HCT116 (cell line): ENCODE measurements at regions not wholly inside any gene's neighbourhood (a gene's known extent, or its start where the extent isn't known, plus 50 kb on each side); places are given as distances from the start of the nearest gene placed in this dataset.

Experiments used
- ATAC-seq: fragments of 200-7000 bp; cut with Tn5 transposase; 2 replicates; pipeline ENCODE4 v1.9.1; 2020; ENCODE audit warnings: mild to moderate bottlenecking, moderate library complexity
- BruUV-seq: library from RNA; stranded (reverse); fragments of 400-500 nt; replicated peaks from 2 replicates; lab custom pipeline; 2021; lab: Mats Ljungman, UMichigan
- CTCF ChIA-PET: fragments of 300-600 bp; sonication (Branson Sonifier 250); formaldehyde crosslinking; loops from one replicate; lab custom pipeline; 2021; ENCODE audit warnings: antibody characterized with exemption; lab: Charles Lee
- POLR2A ChIA-PET: fragments of 300-600, 350-600 bp; sonication (Branson Sonifier 250); formaldehyde crosslinking; loops from one replicate; lab custom pipeline; 2021; ENCODE audit warnings: antibody characterized with exemption; lab: Charles Lee
- RAD21 ChIA-PET, 2 experiments: fragments of 300-600 bp; sonication (Branson Sonifier 250); formaldehyde crosslinking; loops; one replicate each; lab custom pipeline; 2023; ENCODE audit warnings: low total read pairs in 2 of 2; ENCODE audit not compliant: uncharacterized antibody in 2 of 2, unreplicated experiment in 2 of 2, low non-redundant PET in 1 of 2; lab: Charles Lee
- DNase-seq: peaks from one replicate; pipeline ENCODE4 v3.0.0-alpha.2; 2010; ENCODE audit warnings: low read depth, low spot score
- H2AFZ ChIP-seq: fragments of 200-600 bp; shearing (Covaris generic), sonication (generic); 2 replicates; pipeline ENCODE4 v1.6.1; 2017; ENCODE audit warnings: low read depth, mixed run types, mixed read lengths, antibody characterized with exemption, low read length; ENCODE audit not compliant: poor library complexity, severe bottlenecking
- H3K27ac ChIP-seq: 2 replicates; pipeline ENCODE4 v1.5.1; 2012; ENCODE audit warnings: low read depth, low read length
- H3K27me3 ChIP-seq: fragments of 200-600 bp; sonication (generic); 2 replicates; pipeline ENCODE4 v1.6.1; 2016; ENCODE audit warnings: mixed run types, low read length, mixed read lengths; ENCODE audit not compliant: insufficient read depth
- H3K36me3 ChIP-seq, 2 experiments: fragments of 200-500 bp in 1 of 2; fragments of 200-600 bp in 1 of 2; sonication (Bioruptor generic) in 1 of 2; sonication (generic) in 1 of 2; 2 replicates each; pipeline versions ENCODE4 v1.5.1 to v1.6.1; 2014 to 2016; ENCODE audit warnings: low read length in 2 of 2, inconsistent platforms in 1 of 2, mixed read lengths in 1 of 2, mixed run types in 1 of 2; ENCODE audit not compliant: insufficient read depth in 2 of 2, control insufficient read depth in 1 of 2
- H3K4me1 ChIP-seq, 2 experiments: fragments of 200-600 bp in 1 of 2; sonication (generic) in 1 of 2; 2 replicates each; pipeline versions ENCODE4 v1.5.1 to v1.6.1; 2012 to 2017; ENCODE audit warnings: low read length in 2 of 2, inconsistent platforms in 1 of 2, mild to moderate bottlenecking in 1 of 2, mixed read lengths in 1 of 2, mixed run types in 1 of 2, moderate library complexity in 1 of 2; ENCODE audit not compliant: insufficient read depth in 2 of 2, control insufficient read depth in 1 of 2
- H3K4me2 ChIP-seq: fragments of 200-600 bp; sonication (generic); 2 replicates; pipeline ENCODE4 v1.6.1; 2017; ENCODE audit warnings: mixed run types, low read length, mixed read lengths
- H3K4me3 ChIP-seq, 2 experiments: fragments of 200-600 bp in 1 of 2; sonication (generic) in 1 of 2; replicated peaks in 1 of 2; 2 replicates each; pipeline ENCODE4 v1.5.1; 2011 to 2016; ENCODE audit warnings: low read length in 2 of 2, control low read depth in 1 of 2, low read depth in 1 of 2, mild to moderate bottlenecking in 1 of 2, mixed read lengths in 1 of 2, mixed run types in 1 of 2
- H3K79me2 ChIP-seq: fragments of 200-600 bp; sonication (generic); 2 replicates; pipeline ENCODE4 v1.6.1; 2017; ENCODE audit warnings: mild to moderate bottlenecking, mixed run types, low read length, moderate library complexity, mixed read lengths; ENCODE audit not compliant: insufficient read depth
- H3K9ac ChIP-seq: fragments of 200-600 bp; sonication (generic); 2 replicates; pipeline ENCODE4 v1.6.1; 2016; ENCODE audit warnings: low read length, mixed read lengths
- H3K9me2 ChIP-seq: fragments of 200-600 bp; sonication (generic), shearing (Covaris generic); 2 replicates; pipeline ENCODE4 v1.6.1; 2017; ENCODE audit warnings: mixed run types, mild to moderate bottlenecking, moderate library complexity; ENCODE audit not compliant: insufficient read depth
- H3K9me3 ChIP-seq, 2 experiments: fragments of 200-500 bp in 1 of 2; fragments of 200-600 bp in 1 of 2; sonication (Bioruptor generic) in 1 of 2; sonication (generic) in 1 of 2; 2 replicates each; pipeline ENCODE4 v1.6.1; 2014 to 2017; ENCODE audit warnings: low read length in 2 of 2, mixed read lengths in 2 of 2, inconsistent platforms in 1 of 2, low read depth in 1 of 2, mild to moderate bottlenecking in 1 of 2, mixed run types in 1 of 2, moderate library complexity in 1 of 2; ENCODE audit not compliant: control insufficient read depth in 1 of 2, insufficient read depth in 1 of 2
- H4K20me1 ChIP-seq: fragments of 200-600 bp; sonication (generic), shearing (Covaris generic); 2 replicates; pipeline ENCODE4 v1.6.1; 2017; ENCODE audit warnings: mixed run types, mild to moderate bottlenecking, moderate library complexity; ENCODE audit not compliant: insufficient read depth
- CEBPB ChIP-seq: IDR thresholded peaks from 2 replicates; pipeline ENCODE4 v1.6.1; 2012; ENCODE audit warnings: low read depth
- CTCF ChIP-seq, 3 experiments: fragments of 200-600 bp in 1 of 3; sonication (generic) in 1 of 3; IDR thresholded peaks in 2 of 3; conservative IDR thresholded peaks in 1 of 3; 2 replicates each; pipeline ENCODE4 v1.5.1; 2012 to 2017; ENCODE audit warnings: low read depth in 2 of 3, low read length in 2 of 3, antibody characterized with exemption in 1 of 3, borderline replicate concordance in 1 of 3, control low read depth in 1 of 3, mild to moderate bottlenecking in 1 of 3, mixed read lengths in 1 of 3, mixed run types in 1 of 3, moderate library complexity in 1 of 3; ENCODE audit not compliant: insufficient read depth in 1 of 3
- ELF1 ChIP-seq: IDR thresholded peaks from 2 replicates; pipeline ENCODE4 v1.6.1; 2012; ENCODE audit warnings: low read depth, borderline replicate concordance
- JUND ChIP-seq: IDR thresholded peaks from 2 replicates; pipeline ENCODE4 v1.6.1; 2012
- POLR2AphosphoS5 ChIP-seq: IDR thresholded peaks from 2 replicates; pipeline ENCODE4 v1.6.1; 2011; ENCODE audit warnings: mild to moderate bottlenecking, low read depth, low read length, moderate library complexity
- RAD21 ChIP-seq: IDR thresholded peaks from 2 replicates; pipeline ENCODE4 v1.6.1; 2012; ENCODE audit warnings: low read depth, mild to moderate bottlenecking
- REST ChIP-seq: IDR thresholded peaks from 2 replicates; pipeline ENCODE4 v1.6.1; 2012; ENCODE audit warnings: low read depth
- SP1 ChIP-seq: IDR thresholded peaks from 2 replicates; pipeline ENCODE4 v1.6.1; 2012; ENCODE audit warnings: low read depth
- SRF ChIP-seq: IDR thresholded peaks from 2 replicates; pipeline ENCODE4 v1.6.1; 2012; ENCODE audit warnings: low read depth
- TCF7L2 ChIP-seq: IDR thresholded peaks from 2 replicates; pipeline ENCODE4 v1.7.0; 2011; ENCODE audit warnings: borderline replicate concordance, inconsistent platforms; ENCODE audit not compliant: insufficient read depth, insufficient read length; ENCODE audit errors: extremely low read depth
- ZNF274 ChIP-seq: fragments of 200-500 bp; sonication (Bioruptor generic); IDR thresholded peaks from 2 replicates; pipeline ENCODE4 v1.6.1; 2014; ENCODE audit warnings: mild to moderate bottlenecking, low read depth, low read length, inconsistent platforms
- intact Hi-C: fragments of 100-400 bp; cut with micrococcal nuclease; formaldehyde crosslinking; loops from 2 replicates; pipeline ENCODE4 v1.10.0; 2022
- TF ChIP-seq, protein P1 (sequence below): IDR thresholded peaks from 2 replicates; pipeline ENCODE4 v1.6.1; 2012
- TF ChIP-seq, protein P2 (sequence below): IDR thresholded peaks from 2 replicates; pipeline ENCODE4 v1.6.1; 2011; ENCODE audit warnings: mild to moderate bottlenecking, low read length, moderate library complexity; ENCODE audit not compliant: insufficient replicate concordance; ENCODE audit errors: extremely low read depth

- no peak overlapping the region for H3K9ac ChIP-seq
- POLR2A ChIA-PET: no interaction called here
- intact Hi-C loops: no loop called here
- H3K9me2 ChIP-seq: no peaks in the 10 kb centered on the region
- no peaks in the 10 kb centered on the region for H4K20me1 ChIP-seq
- RAD21 ChIA-PET: no interaction called here
- no peaks in the 10 kb centered on the region for H3K9me3 ChIP-seq
- H3K27ac ChIP-seq: no peak overlapping the region
- no peak overlapping the region for H2AFZ ChIP-seq
- no peaks in the 10 kb centered on the region for H3K27me3 ChIP-seq
- DNase-seq (no peak), ATAC-seq (no peak)
- BruUV-seq: no TSS peak
- no peak overlapping the region for H3K4me2 ChIP-seq
- CTCF ChIA-PET: no interaction called here
- no peak overlapping the region for H3K4me3 ChIP-seq
- H3K36me3 ChIP-seq: no peaks in the 10 kb centered on the region
- H3K4me1 ChIP-seq: no peaks in the 10 kb centered on the region
- H3K79me2 ChIP-seq: no peaks in the 10 kb centered on the region
- no peak for TF ChIP-seq REST
- no peak for TF ChIP-seq ZNF274
- TF ChIP-seq TCF7L2: no peak
- TF ChIP-seq ELF1: no peak
- TF ChIP-seq SRF: no peak
These were observed 312.0 kb upstream of the ETAA1 start for GRCh38 chr2:67085146-67085545.

- BruUV-seq: no TSS peak
- ChIA-PET RAD21 (no interaction called here), CTCF (no interaction called here)
- TF ChIP-seq RAD21 (no peak), ZNF274 (no peak), CEBPB (no peak), POLR2AphosphoS5 (no peak), SP1 (no peak), JUND (no peak), CTCF (IDR thresholded peaks at IDR 0.05 in 2 of 3, conservative IDR thresholded peaks at IDR 0.05 in 1 of 3; ENCODE audit: borderline replicate concordance in 1 of 3, insufficient read depth in 1 of 3, low read depth in 2 of 3, low read length in 2 of 3) (no peak), TCF7L2 (no peak)
- TF ChIP-seq, protein P1, sequence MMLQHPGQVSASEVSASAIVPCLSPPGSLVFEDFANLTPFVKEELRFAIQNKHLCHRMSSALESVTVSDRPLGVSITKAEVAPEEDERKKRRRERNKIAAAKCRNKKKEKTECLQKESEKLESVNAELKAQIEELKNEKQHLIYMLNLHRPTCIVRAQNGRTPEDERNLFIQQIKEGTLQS: no peak
- TF ChIP-seq, protein P2, sequence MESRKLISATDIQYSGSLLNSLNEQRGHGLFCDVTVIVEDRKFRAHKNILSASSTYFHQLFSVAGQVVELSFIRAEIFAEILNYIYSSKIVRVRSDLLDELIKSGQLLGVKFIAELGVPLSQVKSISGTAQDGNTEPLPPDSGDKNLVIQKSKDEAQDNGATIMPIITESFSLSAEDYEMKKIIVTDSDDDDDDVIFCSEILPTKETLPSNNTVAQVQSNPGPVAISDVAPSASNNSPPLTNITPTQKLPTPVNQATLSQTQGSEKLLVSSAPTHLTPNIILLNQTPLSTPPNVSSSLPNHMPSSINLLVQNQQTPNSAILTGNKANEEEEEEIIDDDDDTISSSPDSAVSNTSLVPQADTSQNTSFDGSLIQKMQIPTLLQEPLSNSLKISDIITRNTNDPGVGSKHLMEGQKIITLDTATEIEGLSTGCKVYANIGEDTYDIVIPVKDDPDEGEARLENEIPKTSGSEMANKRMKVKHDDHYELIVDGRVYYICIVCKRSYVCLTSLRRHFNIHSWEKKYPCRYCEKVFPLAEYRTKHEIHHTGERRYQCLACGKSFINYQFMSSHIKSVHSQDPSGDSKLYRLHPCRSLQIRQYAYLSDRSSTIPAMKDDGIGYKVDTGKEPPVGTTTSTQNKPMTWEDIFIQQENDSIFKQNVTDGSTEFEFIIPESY: no peak
These were observed 305.5 kb upstream of the ETAA1 start for GRCh38 chr2:67091681-67092080.

More at GRCh38 chr2:67091681-67092080, 305.5 kb upstream of the ETAA1 start:
- H3K9me3 ChIP-seq: no peaks in the 10 kb centered on the region
- H3K79me2 ChIP-seq: no peaks in the 10 kb centered on the region
- H2AFZ ChIP-seq: no peak overlapping the region
- no peaks in the 10 kb centered on the region for H4K20me1 ChIP-seq
- H3K9ac ChIP-seq: no peak overlapping the region
- H3K4me1 ChIP-seq: no peaks in the 10 kb centered on the region
- H3K27me3 ChIP-seq: no peaks in the 10 kb centered on the region
- ATAC-seq (no peak), DNase-seq (no peak)
- H3K36me3 ChIP-seq: no peaks in the 10 kb centered on the region
- no peaks in the 10 kb centered on the region for H3K9me2 ChIP-seq
- no peak overlapping the region for H3K27ac ChIP-seq
- intact Hi-C loops: no loop called here
- H3K4me3 ChIP-seq: no peak overlapping the region
- POLR2A ChIA-PET: no interaction called here
- no peak overlapping the region for H3K4me2 ChIP-seq
